GM13976 (cell line): ENCODE measurements at regions not wholly inside any gene's neighbourhood (a gene's known extent, or its start where the extent isn't known, plus 50 kb on each side); places are given as distances from the start of the nearest gene placed in this dataset.

Experiments
- DNase-seq: peaks from one replicate; pipeline ENCODE4 v3.0.0; 2012; ENCODE audit warnings: low spot score
- CTCF ChIP-seq: IDR thresholded peaks from 2 replicates; pipeline ENCODE4 v1.5.1; 2012; ENCODE audit warnings: borderline replicate concordance, mild to moderate bottlenecking; ENCODE audit not compliant: insufficient read depth; ENCODE audit errors: extremely low read depth, missing control alignments, control extremely low read depth
- in situ Hi-C: fragments of 300-500 bp; cut with MboI; formaldehyde crosslinking; loops from one replicate; pipeline ENCODE4 v1.12.0; 2022; ENCODE audit warnings: low sequenced_read_pairs, mixed read lengths, inconsistent platforms; ENCODE audit not compliant: unreplicated experiment

GRCh38 chr7:155173905-155174304 is 103.8 kb downstream of the HTR5A start:
- in situ Hi-C loops = no loop called here
- TF ChIP-seq CTCF = no peak
- no peak for DNase-seq

DNA sequence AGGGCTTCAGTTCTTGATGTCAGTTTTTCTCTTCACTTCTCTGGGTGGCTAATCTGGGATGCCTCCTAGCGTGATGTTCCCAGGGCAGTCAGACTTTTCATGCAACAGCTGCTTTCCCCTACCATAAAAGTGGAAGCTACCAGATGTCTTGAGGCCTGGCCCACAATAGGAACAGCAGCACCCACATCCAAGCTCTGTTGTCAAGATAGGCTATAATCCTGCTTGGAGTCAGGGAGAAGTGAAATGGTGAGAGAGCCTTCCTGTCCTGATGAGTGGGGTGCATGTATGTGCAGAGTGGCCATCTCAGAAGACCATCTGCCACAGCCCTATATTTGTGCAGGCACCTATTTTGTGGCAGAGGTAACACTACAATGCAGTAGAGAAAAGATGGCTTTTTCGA is 108.0 kb downstream of the HTR5A start:
- DNase-seq = no peak
- TF ChIP-seq CTCF = no peak
- in situ Hi-C loops = no loop called here

DNA sequence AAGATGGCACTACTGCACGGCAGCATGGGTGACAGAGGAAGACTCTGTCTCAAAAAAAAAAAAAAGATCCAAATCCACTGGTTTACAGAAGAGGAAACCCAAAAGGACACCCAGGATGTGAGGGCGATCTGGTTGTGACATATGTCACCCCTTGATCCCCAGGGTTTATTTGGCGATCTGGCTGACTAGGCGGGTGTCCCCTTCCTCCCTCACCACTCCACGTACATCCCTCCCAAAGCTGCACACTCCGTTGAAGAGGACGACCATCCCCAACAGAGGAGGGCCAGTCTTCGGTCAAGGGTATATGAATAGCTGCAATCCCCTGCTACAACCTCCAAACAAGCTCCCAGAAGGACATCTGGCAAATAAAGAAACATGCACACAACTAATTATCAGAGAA is 111.6 kb downstream of the HTR5A start:
- in situ Hi-C loops = no loop called here
- TF ChIP-seq CTCF = no peak
- no peak for DNase-seq

GRCh38 chr7:155182406-155182970 is 112.4 kb downstream of the HTR5A start:
- DNase-seq = no peak
- TF ChIP-seq CTCF = no peak
- in situ Hi-C loops = no loop called here

DNA sequence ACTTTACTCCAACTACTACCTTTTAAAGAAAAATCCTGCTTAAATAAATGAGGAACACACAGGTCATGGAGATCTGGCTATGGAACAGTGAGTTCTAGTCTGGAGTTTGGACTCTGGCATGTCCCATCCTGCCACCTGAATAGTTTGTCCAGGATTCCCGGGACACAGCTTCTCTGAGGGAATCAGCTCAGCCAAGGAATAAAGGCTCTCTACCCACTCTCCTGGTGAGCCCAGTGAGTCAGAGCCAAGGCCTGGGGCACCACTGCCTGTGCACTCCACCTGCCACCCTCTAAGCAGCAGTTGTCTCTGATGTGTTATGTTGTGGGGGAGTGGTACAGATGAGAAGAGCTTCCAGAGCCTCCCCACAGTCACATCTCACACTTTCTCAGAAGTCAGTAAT is 113.5 kb downstream of the HTR5A start:
- TF ChIP-seq CTCF = no peak
- no peak for DNase-seq
- in situ Hi-C loops = no loop called here

- in situ Hi-C loops = no loop called here
- no peak for DNase-seq
- no peak for TF ChIP-seq CTCF
Measured at GRCh38 chr7:155184923-155185322, 112.8 kb upstream of the INSIG1 start.
